Muscle of arm (tissue), 1 donor: ENCODE measurements at regions not wholly inside any gene's neighbourhood (a gene's known extent, or its start where the extent isn't known, plus 50 kb on each side); places are given as distances from the start of the nearest gene placed in this dataset.
A peak's percentile ranks its signal among the peaks of the same experiment; 100 is the strongest.

Experiments
- DNase-seq: peaks from one replicate; pipeline ENCODE4 v3.0.0-alpha.2; 2013

GRCh38 chr7:91630581-91631380, 249.7 kb downstream of the MTERF1 start:
- no peak for DNase-seq

- DNase-seq, result no peak
These were observed 248.1 kb downstream of the MTERF1 start for GRCh38 chr7:91632234-91632940.

GRCh38 chr7:91633013-91633441, 247.5 kb downstream of the MTERF1 start:
- no peak for DNase-seq

- DNase-seq, result no peak
These were observed 245.9 kb downstream of the MTERF1 start for GRCh38 chr7:91634485-91635177.

GRCh38 chr7:91636129-91636724, 244.3 kb downstream of the MTERF1 start:
- DNase-seq, result no peak

- DNase-seq, result no peak
These were observed 243.8 kb downstream of the MTERF1 start for GRCh38 chr7:91636728-91637127.

- DNase-seq, result no peak
These were observed 236.2 kb downstream of the MTERF1 start for GRCh38 chr7:91644256-91644655.

GRCh38 chr7:91645542-91645941, 235.0 kb downstream of the MTERF1 start:
- DNase-seq, result no peak

- no peak for DNase-seq
These were observed 228.5 kb downstream of the MTERF1 start for GRCh38 chr7:91651986-91652385.

- no peak for DNase-seq
These were observed 227.2 kb downstream of the MTERF1 start for GRCh38 chr7:91653286-91653685.

GRCh38 chr7:91655656-91656055, 224.8 kb downstream of the MTERF1 start:
- DNase-seq, result no peak

GRCh38 chr7:91656541-91657482, 223.7 kb downstream of the MTERF1 start:
- DNase-seq, result peak; percentile 41

- peak; percentile 76 for DNase-seq
These were observed 222.9 kb downstream of the MTERF1 start for GRCh38 chr7:91657483-91658071.

- no peak for DNase-seq
These were observed 221.4 kb downstream of the MTERF1 start for GRCh38 chr7:91659096-91659495.

GRCh38 chr7:91660734-91661356, 219.7 kb downstream of the MTERF1 start:
- no peak for DNase-seq

- DNase-seq, result no peak
These were observed 218.8 kb downstream of the MTERF1 start for GRCh38 chr7:91661727-91662126.

- no peak for DNase-seq
These were observed 212.3 kb downstream of the MTERF1 start for GRCh38 chr7:91668217-91668616.

- DNase-seq, result no peak
These were observed 209.3 kb downstream of the MTERF1 start for GRCh38 chr7:91671245-91671644.

GRCh38 chr7:91674470-91674869, 206.0 kb downstream of the MTERF1 start:
- no peak for DNase-seq

GRCh38 chr7:91681718-91682117, 198.8 kb downstream of the MTERF1 start:
- DNase-seq, result no peak
